Stomach (tissue), 4 donors: ENCODE measurements at regions not wholly inside any gene's neighbourhood (a gene's known extent, or its start where the extent isn't known, plus 50 kb on each side); places are given as distances from the start of the nearest gene placed in this dataset.

ENCODE experiments used
- POLR2A ChIP-seq, 4 donors: fragments of 450-650 bp; IDR thresholded peaks; one replicate each; pipeline ENCODE4 v1.6.1; 2016; ENCODE audit warnings: antibody characterized with exemption in 4 of 4, control low read depth in 2 of 4, mild to moderate bottlenecking in 1 of 4, moderate library complexity in 1 of 4
- POLR2AphosphoS5 ChIP-seq, 3 donors: sonication (generic); formaldehyde crosslinking; IDR thresholded peaks; one replicate each; pipeline ENCODE4 v1.6.1; 2016; ENCODE audit warnings: antibody characterized with exemption in 3 of 3
- TF ChIP-seq, protein P1 (sequence below), 7 experiments: fragments of 450-650 bp in 4 of 7; fragments of 200-600 bp in 3 of 7; sonication (generic) in 3 of 7; IDR thresholded peaks; one replicate each; pipeline ENCODE4 v1.5.1; 2016 to 2019; ENCODE audit warnings: antibody characterized with exemption in 7 of 7, control low read depth in 2 of 7, mild to moderate bottlenecking in 1 of 7

- TF ChIP-seq, protein P1, sequence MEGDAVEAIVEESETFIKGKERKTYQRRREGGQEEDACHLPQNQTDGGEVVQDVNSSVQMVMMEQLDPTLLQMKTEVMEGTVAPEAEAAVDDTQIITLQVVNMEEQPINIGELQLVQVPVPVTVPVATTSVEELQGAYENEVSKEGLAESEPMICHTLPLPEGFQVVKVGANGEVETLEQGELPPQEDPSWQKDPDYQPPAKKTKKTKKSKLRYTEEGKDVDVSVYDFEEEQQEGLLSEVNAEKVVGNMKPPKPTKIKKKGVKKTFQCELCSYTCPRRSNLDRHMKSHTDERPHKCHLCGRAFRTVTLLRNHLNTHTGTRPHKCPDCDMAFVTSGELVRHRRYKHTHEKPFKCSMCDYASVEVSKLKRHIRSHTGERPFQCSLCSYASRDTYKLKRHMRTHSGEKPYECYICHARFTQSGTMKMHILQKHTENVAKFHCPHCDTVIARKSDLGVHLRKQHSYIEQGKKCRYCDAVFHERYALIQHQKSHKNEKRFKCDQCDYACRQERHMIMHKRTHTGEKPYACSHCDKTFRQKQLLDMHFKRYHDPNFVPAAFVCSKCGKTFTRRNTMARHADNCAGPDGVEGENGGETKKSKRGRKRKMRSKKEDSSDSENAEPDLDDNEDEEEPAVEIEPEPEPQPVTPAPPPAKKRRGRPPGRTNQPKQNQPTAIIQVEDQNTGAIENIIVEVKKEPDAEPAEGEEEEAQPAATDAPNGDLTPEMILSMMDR (IDR thresholded peaks at IDR 0.05): no peak
- TF ChIP-seq POLR2AphosphoS5 (IDR thresholded peaks at IDR 0.05) (no peak), POLR2A (IDR thresholded peaks at IDR 0.05) (no peak)
These were observed 55.1 kb upstream of the HS3ST4 start for GRCh38 chr16:25636662-25637061.
